ENCODE measurements at regions not wholly inside any gene's neighbourhood (a gene's known extent, or its start where the extent isn't known, plus 50 kb on each side); places are given as distances from the start of the nearest gene placed in this dataset.

GRCh38 chr5:58075907-58076306 lies 384.0 kb downstream of the PLK2 start:
- no peak for TF ChIP-seq CTCF (IDR thresholded peaks at IDR 0.05; ENCODE audit: insufficient read depth, low read depth, low read length)
- DNase-seq (ENCODE audit: low read depth), result no peak
- ChIA-PET CTCF (no interaction called here), POLR2A (no interaction called here)
- no peaks in the 10 kb centered on the region for H3K27me3 ChIP-seq (ENCODE audit: control insufficient read depth, insufficient read depth, low read length)
- H3K4me3 ChIP-seq (ENCODE audit: low read depth, low read length), result no peak overlapping the region
- H3K36me3 ChIP-seq (ENCODE audit: control insufficient read depth, insufficient read depth, low read length), result no peaks in the 10 kb centered on the region

GRCh38 chr5:58074717-58075116 lies 385.2 kb downstream of the PLK2 start:
- POLR2A ChIA-PET, result no interaction called here

GRCh38 chr5:58074222-58074621 lies 385.7 kb downstream of the PLK2 start:
- no peak for DNase-seq (ENCODE audit: low read depth)
- Histone ChIP-seq H3K36me3 (ENCODE audit: control insufficient read depth, insufficient read depth, low read length) (no peaks in the 10 kb centered on the region), H3K4me3 (ENCODE audit: low read depth, low read length) (no peak overlapping the region), H3K27me3 (ENCODE audit: control insufficient read depth, insufficient read depth, low read length) (no peaks in the 10 kb centered on the region)
- TF ChIP-seq CTCF (IDR thresholded peaks at IDR 0.05; ENCODE audit: insufficient read depth, low read depth, low read length), result no peak
- ChIA-PET CTCF (interaction anchor here (0.9 to 1.5 kb wide), 2 partner anchors 10 to 17 kb away, joined by 4 to 6 read pairs; no protein-coding TSS in a partner anchor), POLR2A (no interaction called here)

More at GRCh38 chr5:58074717-58075116, 385.2 kb downstream of the PLK2 start:
- H3K27me3 ChIP-seq (ENCODE audit: control insufficient read depth, insufficient read depth, low read length), result no peaks in the 10 kb centered on the region
- no peak overlapping the region for H3K4me3 ChIP-seq (ENCODE audit: low read depth, low read length)
- TF ChIP-seq CTCF (IDR thresholded peaks at IDR 0.05; ENCODE audit: insufficient read depth, low read depth, low read length), result no peak
- H3K36me3 ChIP-seq (ENCODE audit: control insufficient read depth, insufficient read depth, low read length), result no peaks in the 10 kb centered on the region
- CTCF ChIA-PET, result interaction anchor here (0.9 to 1.5 kb wide), 2 partner anchors 9 to 17 kb away, joined by 4 to 6 read pairs; no protein-coding TSS in a partner anchor
- no peak for DNase-seq (ENCODE audit: low read depth)

DNA sequence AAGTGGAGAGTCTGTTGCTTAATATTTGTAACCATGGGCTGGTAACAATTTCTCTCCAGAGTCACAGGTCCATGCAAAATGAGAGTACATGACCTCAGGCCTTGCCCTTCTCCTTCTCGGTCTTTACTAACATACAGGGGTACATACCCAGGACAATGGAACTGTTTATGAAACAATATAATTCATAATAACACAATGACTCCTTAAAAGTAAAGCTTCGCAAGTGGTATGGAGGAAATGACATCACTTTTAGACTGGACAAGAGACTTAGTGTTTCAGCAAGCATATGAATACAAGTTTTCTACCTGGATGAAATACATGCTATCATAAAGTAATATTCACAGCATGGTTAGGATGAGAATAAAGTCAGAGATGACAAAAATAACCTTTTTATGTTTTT lies 386.6 kb downstream of the PLK2 start:
- POLR2A ChIA-PET, result no interaction called here
- H3K27me3 ChIP-seq (ENCODE audit: control insufficient read depth, insufficient read depth, low read length), result no peaks in the 10 kb centered on the region
- no peak overlapping the region for H3K4me3 ChIP-seq (ENCODE audit: low read depth, low read length)
- TF ChIP-seq CTCF (IDR thresholded peaks at IDR 0.05; ENCODE audit: insufficient read depth, low read depth, low read length), result no peak
- DNase-seq (ENCODE audit: low read depth), result no peak
- H3K36me3 ChIP-seq (ENCODE audit: control insufficient read depth, insufficient read depth, low read length), result no peaks in the 10 kb centered on the region
- CTCF ChIA-PET, result interaction anchor here (1.6 kb wide), 1 partner anchor 9 kb away, joined by 3 read pairs; no protein-coding TSS in a partner anchor

- Histone ChIP-seq H3K4me3 (ENCODE audit: low read depth, low read length) (no peak overlapping the region), H3K36me3 (ENCODE audit: control insufficient read depth, insufficient read depth, low read length) (no peaks in the 10 kb centered on the region), H3K27me3 (ENCODE audit: control insufficient read depth, insufficient read depth, low read length) (no peaks in the 10 kb centered on the region)
- TF ChIP-seq CTCF (IDR thresholded peaks at IDR 0.05; ENCODE audit: insufficient read depth, low read depth, low read length), result no peak
- DNase-seq (ENCODE audit: low read depth), result no peak
- ChIA-PET CTCF (interaction anchor here (1.6 kb wide), 2 partner anchors 8 to 389 kb away, joined by 3 to 5 read pairs; no protein-coding TSS in a partner anchor), POLR2A (no interaction called here)
Observed at GRCh38 chr5:58072300-58072965, 387.5 kb downstream of the PLK2 start.

Data from BJ (cell line).